ENCODE measurements at regions not wholly inside any gene's neighbourhood (a gene's known extent, or its start where the extent isn't known, plus 50 kb on each side); places are given as distances from the start of the nearest gene placed in this dataset.

DNA sequence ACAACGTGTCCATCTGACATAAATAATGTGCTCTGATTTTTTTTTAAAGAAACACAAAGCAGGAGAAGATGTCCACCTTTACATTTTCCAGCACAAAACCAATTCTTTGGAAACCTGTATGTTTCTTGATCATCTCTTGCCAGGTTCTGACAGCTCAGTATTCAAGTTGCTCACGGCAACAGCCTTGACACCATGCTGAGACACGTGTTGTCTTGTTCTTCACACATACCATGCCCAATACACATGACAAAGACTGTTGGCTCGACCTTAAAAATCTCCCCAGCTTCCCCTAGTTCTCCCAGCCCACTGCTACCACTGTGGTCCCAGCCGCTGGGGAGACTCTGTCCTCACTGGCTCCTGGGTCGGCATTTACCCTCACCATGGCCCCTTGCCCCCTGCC lies 518.9 kb downstream of the PREX1 start:
- Histone ChIP-seq H3K36me3 (no peaks in the 10 kb centered on the region), H3K4me3 (no peak overlapping the region), H3K4me1 (no peaks in the 10 kb centered on the region), H3K27ac (no peak overlapping the region), H3K27me3 (no peaks in the 10 kb centered on the region), H3K9me3 (no peaks in the 10 kb centered on the region)
- ATAC-seq (no peak), DNase-seq (no peak)
- intact Hi-C loops (cut with DNase I) = no loop called here
- TF ChIP-seq, protein P1, sequence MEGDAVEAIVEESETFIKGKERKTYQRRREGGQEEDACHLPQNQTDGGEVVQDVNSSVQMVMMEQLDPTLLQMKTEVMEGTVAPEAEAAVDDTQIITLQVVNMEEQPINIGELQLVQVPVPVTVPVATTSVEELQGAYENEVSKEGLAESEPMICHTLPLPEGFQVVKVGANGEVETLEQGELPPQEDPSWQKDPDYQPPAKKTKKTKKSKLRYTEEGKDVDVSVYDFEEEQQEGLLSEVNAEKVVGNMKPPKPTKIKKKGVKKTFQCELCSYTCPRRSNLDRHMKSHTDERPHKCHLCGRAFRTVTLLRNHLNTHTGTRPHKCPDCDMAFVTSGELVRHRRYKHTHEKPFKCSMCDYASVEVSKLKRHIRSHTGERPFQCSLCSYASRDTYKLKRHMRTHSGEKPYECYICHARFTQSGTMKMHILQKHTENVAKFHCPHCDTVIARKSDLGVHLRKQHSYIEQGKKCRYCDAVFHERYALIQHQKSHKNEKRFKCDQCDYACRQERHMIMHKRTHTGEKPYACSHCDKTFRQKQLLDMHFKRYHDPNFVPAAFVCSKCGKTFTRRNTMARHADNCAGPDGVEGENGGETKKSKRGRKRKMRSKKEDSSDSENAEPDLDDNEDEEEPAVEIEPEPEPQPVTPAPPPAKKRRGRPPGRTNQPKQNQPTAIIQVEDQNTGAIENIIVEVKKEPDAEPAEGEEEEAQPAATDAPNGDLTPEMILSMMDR (IDR thresholded peaks at IDR 0.05) = no peak

DNA sequence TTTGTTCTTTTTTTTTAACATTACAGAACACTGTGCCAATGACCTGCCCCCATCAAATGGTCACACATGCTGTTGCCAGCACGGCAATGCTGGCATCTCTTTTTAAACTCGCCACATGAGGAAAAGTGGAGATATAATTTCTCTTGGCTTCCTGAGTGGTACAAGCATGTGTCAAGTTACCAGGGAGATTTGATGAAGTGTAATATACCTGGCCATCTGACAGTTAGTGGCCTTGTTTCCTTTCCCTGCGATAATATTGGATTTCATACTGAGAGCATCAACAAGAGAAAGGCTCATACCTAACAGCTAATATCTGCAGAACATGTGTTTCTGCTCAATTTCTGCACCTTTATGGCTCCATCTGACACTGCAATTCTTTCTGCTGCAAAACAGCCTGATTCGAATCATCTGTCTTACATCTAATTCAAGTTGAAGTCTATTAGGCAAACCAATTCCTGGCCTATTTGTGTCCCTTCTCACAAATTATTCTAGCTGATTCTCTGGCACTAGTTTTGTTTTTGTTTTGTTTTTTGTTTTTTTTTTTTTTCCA lies 519.5 kb downstream of the PREX1 start:
- DNase-seq (no peak), ATAC-seq (no peak)
- Histone ChIP-seq H3K4me1 (no peaks in the 10 kb centered on the region), H3K9me3 (no peaks in the 10 kb centered on the region), H3K27me3 (no peaks in the 10 kb centered on the region), H3K27ac (no peak overlapping the region), H3K36me3 (no peaks in the 10 kb centered on the region), H3K4me3 (no peak overlapping the region)
- intact Hi-C loops (cut with DNase I) = no loop called here
- TF ChIP-seq, protein P1 (IDR thresholded peaks at IDR 0.05) = no peak

DNA sequence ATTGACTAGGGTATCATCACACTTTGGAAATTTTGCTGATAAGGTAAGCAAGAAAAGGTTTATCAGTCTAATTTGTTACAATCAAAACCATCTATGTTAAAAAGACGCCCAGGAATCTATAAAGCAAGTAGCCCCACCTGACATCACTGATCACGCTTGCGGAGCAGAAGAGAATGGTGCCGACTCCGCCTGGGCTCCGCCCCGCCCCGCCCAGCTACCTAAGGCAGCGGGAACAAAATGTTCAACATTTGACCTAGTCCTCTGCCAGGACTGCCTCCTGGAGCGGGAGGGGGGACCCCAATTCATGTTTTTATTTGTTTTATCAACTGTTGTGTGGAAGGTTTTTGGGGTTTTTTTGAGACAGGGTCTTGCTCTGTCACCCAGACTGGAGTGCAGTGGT lies 520.5 kb downstream of the PREX1 start:
- TF ChIP-seq, protein P1 (IDR thresholded peaks at IDR 0.05) = no peak
- Histone ChIP-seq H3K4me3 (no peak overlapping the region), H3K9me3 (no peaks in the 10 kb centered on the region), H3K4me1 (no peaks in the 10 kb centered on the region), H3K27ac (no peak overlapping the region), H3K27me3 (no peaks in the 10 kb centered on the region), H3K36me3 (no peaks in the 10 kb centered on the region)
- ATAC-seq (no peak), DNase-seq (no peak)
- intact Hi-C loops (cut with DNase I) = no loop called here

DNA sequence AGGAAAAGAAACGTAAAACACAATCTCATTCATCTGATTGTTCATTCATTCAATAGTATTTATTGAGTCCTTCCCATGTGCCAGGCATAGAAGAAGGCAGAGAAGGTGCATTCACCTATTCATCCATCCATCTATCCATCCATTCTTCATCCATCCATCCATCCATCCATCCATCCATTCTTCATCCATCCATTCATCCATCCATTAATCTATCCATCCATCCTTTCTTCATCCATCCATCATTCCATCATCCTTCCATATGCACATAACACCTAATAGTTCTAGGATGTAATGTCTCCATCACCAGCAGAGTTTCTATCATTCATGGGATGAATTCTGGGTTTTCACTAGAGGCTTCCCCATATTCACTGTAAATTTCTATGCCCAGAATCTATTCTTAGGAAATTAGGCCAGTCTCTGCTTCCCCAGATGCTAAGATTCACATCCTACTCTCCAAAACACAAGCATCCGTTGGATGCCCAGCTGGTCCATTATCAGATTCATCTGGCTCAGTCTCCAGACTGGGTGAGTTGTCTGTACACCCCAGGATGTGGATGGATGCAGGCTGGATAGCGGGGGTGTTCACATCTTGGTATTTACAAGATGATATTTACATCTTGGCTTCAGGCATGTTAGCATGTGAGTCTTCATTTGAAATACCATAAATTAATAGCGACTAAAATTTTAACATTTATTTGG lies 517.7 kb upstream of the SULF2 start:
- TF ChIP-seq, protein P1 (IDR thresholded peaks at IDR 0.05) = no peak
- intact Hi-C loops (cut with DNase I) = no loop called here
- no peak for ATAC-seq
- H3K9me3 ChIP-seq = no peaks in the 10 kb centered on the region
- H3K36me3 ChIP-seq = no peaks in the 10 kb centered on the region
- no peaks in the 10 kb centered on the region for H3K4me1 ChIP-seq
- no peak overlapping the region for H3K4me3 ChIP-seq
- H3K27me3 ChIP-seq = no peaks in the 10 kb centered on the region
- no peak overlapping the region for H3K27ac ChIP-seq
- no peak for DNase-seq

DNA sequence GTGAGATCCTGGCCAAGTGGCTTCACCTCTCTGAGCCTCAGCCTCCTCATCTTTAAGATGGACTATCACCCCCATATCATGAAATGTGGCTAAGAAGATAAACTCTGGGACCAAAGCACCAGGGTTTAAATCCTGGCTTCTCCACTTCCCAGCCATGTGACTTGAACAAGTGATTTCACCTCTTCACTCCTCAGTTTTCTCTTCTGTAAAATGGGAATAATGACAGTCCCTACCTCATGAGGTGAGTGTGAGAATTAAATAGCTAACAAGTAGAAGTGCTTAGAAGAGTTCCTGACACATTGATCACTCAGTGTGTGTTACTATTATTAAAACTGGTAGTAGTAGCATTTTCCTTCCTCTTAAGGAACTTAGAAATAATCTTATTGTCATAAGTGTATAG lies 516.9 kb upstream of the SULF2 start:
- no peak overlapping the region for H3K27ac ChIP-seq
- DNase-seq (no peak), ATAC-seq (no peak)
- H3K4me3 ChIP-seq = no peak overlapping the region
- no peaks in the 10 kb centered on the region for H3K27me3 ChIP-seq
- H3K36me3 ChIP-seq = no peaks in the 10 kb centered on the region
- TF ChIP-seq, protein P1 (IDR thresholded peaks at IDR 0.05) = no peak
- H3K9me3 ChIP-seq = no peaks in the 10 kb centered on the region
- intact Hi-C loops (cut with DNase I) = no loop called here
- no peaks in the 10 kb centered on the region for H3K4me1 ChIP-seq
